Peyer's patch (tissue), 4 donors: ENCODE measurements at regions not wholly inside any gene's neighbourhood (a gene's known extent, or its start where the extent isn't known, plus 50 kb on each side); places are given as distances from the start of the nearest gene placed in this dataset.

Experiments used
- DNase-seq, 3 donors: peaks; one replicate each; pipeline ENCODE4 v3.0.0-alpha.2; 2017 to 2019
- H3K27ac ChIP-seq, 4 donors: fragments of 200-600 bp; sonication (generic); one replicate each; pipeline ENCODE4 v1.5.1; 2016 to 2019
- H3K27me3 ChIP-seq, 2 donors: fragments of 200-600 bp; sonication (generic); one replicate each; pipeline ENCODE4 v1.5.1; 2019
- H3K36me3 ChIP-seq, 3 donors: fragments of 200-600 bp; sonication (generic); one replicate each; pipeline ENCODE4 v1.5.1; 2016 to 2019
- H3K4me1 ChIP-seq, 4 donors: fragments of 200-600 bp; sonication (generic); one replicate each; pipeline ENCODE4 v1.5.1; 2016 to 2019
- H3K4me3 ChIP-seq, 4 donors: fragments of 200-600 bp; sonication (generic); 1 replicate in 3 of 4; 2 replicates in 1 of 4; pipeline ENCODE4 v1.5.1; 2016 to 2019; ENCODE audit warnings: mild to moderate bottlenecking in 1 of 4
- H3K9me3 ChIP-seq, 4 donors: fragments of 200-600 bp; sonication (generic); one replicate each; pipeline ENCODE4 v1.5.1; 2016 to 2019; ENCODE audit warnings: mild to moderate bottlenecking in 1 of 4
- POLR2A ChIP-seq, 2 donors: fragments of 450-650 bp; IDR thresholded peaks; one replicate each; pipeline ENCODE4 v1.5.1; 2017; ENCODE audit warnings: antibody characterized with exemption in 2 of 2, mild to moderate bottlenecking in 2 of 2, moderate library complexity in 2 of 2
- TF ChIP-seq, protein P1 (sequence below), 6 experiments: fragments of 450-650 bp in 4 of 6; fragments of 200-600 bp in 2 of 6; sonication (generic) in 1 of 6; IDR thresholded peaks; one replicate each; pipeline ENCODE4 v1.5.1; 2017 to 2019; ENCODE audit warnings: antibody characterized with exemption in 6 of 6, mild to moderate bottlenecking in 3 of 6, moderate library complexity in 1 of 6

DNA sequence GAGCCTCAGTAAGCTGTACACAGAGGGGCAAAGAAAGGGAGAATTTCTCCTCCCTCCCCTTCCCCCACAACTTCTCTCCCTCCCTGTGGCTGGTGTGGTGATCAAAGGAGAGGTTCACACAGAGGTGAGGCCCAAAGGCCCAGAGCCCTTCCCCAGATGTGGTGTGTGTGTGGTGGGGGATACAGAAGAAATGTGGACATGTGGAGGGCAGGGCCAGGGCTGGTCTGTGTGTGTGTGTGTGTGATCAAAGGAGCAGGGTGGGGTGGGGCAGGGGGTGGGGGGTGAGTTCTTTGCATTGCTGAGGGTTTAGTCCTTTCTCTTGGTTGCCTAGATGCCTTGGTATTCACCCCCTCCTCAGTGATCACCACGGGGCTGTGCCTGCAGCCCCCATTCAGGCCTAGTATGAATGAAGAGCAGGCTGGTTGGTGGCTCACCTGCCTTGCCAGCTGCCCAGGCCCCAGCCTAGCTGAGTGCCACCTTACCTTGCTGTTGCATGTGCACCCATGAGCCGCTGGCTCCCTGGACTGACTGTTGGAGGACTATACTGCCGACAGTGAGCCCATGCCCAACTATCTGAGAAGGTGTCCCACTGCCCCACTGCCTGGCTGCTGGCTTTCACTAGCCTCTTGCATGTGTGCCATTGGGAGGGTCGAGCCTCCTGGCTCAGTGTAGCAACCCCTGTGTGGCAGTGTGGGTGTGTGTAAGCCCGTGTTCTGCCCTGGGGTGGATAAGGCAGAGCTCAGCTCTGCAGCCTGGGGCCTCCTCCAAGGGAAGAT lies 101.9 kb downstream of the EFNB1 start:
- DNase-seq = no peak
- H3K27ac ChIP-seq = no peak overlapping the region

DNA sequence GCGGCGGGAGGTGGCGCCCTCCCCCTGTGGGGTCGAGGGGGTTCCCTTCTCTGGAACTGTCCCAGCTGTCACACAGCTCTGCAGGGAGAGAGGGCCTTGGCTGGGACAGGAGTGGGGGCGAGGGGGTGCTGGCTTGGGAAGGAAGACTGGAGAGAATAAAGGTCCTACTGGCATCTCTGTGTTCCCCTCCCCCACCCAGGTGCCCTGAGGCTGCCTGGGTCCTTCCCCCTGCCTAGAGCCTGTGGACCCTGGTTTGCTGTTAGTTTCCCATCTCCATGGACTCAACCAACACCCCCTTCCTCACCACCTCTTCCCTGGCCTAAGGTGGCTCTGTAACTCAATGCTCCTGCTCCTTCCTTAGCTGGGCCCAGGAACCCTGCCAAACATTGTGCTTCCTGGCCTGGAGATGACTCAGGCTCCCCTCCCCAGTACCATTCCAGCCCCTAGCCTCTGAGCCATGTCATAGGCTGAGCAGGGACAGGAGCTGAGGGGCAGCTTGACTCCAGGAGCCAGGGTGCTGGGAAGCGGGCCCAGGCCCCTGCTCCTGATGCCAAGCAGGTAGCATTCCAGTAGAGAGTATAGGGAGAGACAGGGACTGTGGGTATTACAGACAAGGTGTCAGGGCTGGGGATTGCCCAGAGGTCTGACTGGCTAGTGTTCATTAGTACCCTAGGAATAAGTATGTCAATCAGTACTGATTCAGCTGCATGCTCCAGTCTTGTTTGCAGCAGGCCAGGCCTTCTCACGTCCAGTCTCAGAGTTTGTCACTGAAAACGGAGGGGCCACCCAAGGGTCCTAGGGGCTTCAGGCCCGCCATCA lies 100.7 kb downstream of the EFNB1 start:
- no peak overlapping the region for H3K27ac ChIP-seq
- H3K4me3 ChIP-seq = no peak overlapping the region
- H3K9me3 ChIP-seq = no peaks in the 10 kb centered on the region
- no peaks in the 10 kb centered on the region for H3K27me3 ChIP-seq
- H3K4me1 ChIP-seq = no peaks in the 10 kb centered on the region
- DNase-seq = no peak
- H3K36me3 ChIP-seq = no peaks in the 10 kb centered on the region
- TF ChIP-seq, protein P1, sequence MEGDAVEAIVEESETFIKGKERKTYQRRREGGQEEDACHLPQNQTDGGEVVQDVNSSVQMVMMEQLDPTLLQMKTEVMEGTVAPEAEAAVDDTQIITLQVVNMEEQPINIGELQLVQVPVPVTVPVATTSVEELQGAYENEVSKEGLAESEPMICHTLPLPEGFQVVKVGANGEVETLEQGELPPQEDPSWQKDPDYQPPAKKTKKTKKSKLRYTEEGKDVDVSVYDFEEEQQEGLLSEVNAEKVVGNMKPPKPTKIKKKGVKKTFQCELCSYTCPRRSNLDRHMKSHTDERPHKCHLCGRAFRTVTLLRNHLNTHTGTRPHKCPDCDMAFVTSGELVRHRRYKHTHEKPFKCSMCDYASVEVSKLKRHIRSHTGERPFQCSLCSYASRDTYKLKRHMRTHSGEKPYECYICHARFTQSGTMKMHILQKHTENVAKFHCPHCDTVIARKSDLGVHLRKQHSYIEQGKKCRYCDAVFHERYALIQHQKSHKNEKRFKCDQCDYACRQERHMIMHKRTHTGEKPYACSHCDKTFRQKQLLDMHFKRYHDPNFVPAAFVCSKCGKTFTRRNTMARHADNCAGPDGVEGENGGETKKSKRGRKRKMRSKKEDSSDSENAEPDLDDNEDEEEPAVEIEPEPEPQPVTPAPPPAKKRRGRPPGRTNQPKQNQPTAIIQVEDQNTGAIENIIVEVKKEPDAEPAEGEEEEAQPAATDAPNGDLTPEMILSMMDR (IDR thresholded peaks at IDR 0.05) = no peak
- no peak for TF ChIP-seq POLR2A (IDR thresholded peaks at IDR 0.05)

More for the DNA sequence above, 101.9 kb downstream of the EFNB1 start:
- Histone ChIP-seq H3K36me3 (no peaks in the 10 kb centered on the region), H3K4me3 (no peak overlapping the region), H3K4me1 (no peaks in the 10 kb centered on the region), H3K9me3 (no peaks in the 10 kb centered on the region), H3K27me3 (no peaks in the 10 kb centered on the region)
- no peak for TF ChIP-seq POLR2A (IDR thresholded peaks at IDR 0.05)
- TF ChIP-seq, protein P1 (IDR thresholded peaks at IDR 0.05) = no peak

DNA sequence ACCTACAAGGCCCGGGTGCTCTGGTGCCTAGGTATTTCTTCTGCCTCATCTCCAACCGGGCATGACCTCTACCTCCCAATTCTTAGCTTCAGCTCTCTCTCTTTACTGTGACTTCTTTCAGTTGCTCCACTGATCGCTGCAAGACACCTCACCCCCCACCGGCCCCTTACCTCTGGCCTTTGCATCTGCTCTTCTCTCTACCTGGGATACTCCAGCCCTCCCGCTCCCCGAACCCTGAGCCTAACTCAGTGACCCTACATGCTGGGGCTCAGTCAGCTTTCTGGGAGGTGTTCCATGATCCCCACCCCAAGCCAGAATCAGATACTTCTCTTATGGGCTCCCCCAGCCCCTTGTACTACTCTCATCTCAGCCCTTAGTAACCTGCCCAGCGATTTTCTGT lies 99.6 kb downstream of the EFNB1 start:
- no peak for DNase-seq
- H3K36me3 ChIP-seq = no peaks in the 10 kb centered on the region
- H3K4me1 ChIP-seq = no peaks in the 10 kb centered on the region
- H3K9me3 ChIP-seq = no peaks in the 10 kb centered on the region
- no peak overlapping the region for H3K4me3 ChIP-seq
- H3K27ac ChIP-seq = no peak overlapping the region
- no peaks in the 10 kb centered on the region for H3K27me3 ChIP-seq
- TF ChIP-seq, protein P1 (IDR thresholded peaks at IDR 0.05) = no peak
- TF ChIP-seq POLR2A (IDR thresholded peaks at IDR 0.05) = no peak

DNA sequence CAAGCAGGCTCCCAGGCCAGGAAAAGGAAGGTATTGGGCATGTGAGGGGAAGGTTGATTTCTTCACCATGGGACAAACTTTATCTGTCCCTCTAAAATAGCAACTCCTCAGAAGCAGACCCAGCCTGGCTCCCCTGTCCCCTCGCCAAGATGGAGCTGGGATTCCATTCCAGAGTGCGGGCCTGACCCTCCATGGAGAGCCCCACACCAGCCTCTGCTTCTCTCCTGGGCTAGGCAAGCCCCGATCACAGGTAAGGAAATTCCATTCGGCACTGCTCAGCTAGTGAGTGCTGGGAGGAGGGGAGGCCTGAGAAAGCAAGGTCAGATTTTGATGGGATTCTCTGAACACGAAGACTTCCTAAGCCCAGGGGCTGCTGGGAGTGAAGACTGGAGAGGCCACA lies 98.4 kb downstream of the EFNB1 start:
- no peak overlapping the region for H3K27ac ChIP-seq
- H3K4me1 ChIP-seq = no peaks in the 10 kb centered on the region
- H3K36me3 ChIP-seq = no peaks in the 10 kb centered on the region
- TF ChIP-seq POLR2A (IDR thresholded peaks at IDR 0.05) = no peak
- TF ChIP-seq, protein P1 (IDR thresholded peaks at IDR 0.05) = no peak
- DNase-seq = no peak
- no peak overlapping the region for H3K4me3 ChIP-seq
- no peaks in the 10 kb centered on the region for H3K9me3 ChIP-seq
- no peaks in the 10 kb centered on the region for H3K27me3 ChIP-seq

DNA sequence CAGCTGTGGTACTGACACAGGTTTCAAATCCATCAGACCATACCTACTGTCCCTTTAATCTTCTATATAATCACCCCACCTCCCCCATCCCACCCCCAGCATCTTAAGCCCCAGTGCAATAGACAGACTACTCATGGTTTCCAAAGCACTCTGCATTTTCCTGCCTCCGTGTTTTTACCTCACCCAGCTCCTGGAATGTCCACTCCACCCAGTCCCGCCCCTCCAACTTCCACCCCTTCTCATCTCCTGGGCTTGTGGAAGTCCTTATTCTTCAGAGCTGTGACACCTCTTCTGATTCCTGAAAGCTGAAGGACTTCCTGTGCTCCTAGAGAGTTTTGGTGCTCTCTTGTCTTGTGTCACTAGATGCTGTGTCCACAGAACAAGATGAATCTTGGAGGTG lies 94.3 kb downstream of the EFNB1 start:
- Histone ChIP-seq H3K4me3 (no peak overlapping the region), H3K27ac (no peak overlapping the region), H3K9me3 (no peaks in the 10 kb centered on the region), H3K4me1 (no peaks in the 10 kb centered on the region), H3K27me3 (no peaks in the 10 kb centered on the region), H3K36me3 (no peaks in the 10 kb centered on the region)
- TF ChIP-seq POLR2A (IDR thresholded peaks at IDR 0.05) = no peak
- TF ChIP-seq, protein P1 (IDR thresholded peaks at IDR 0.05) = no peak
- DNase-seq = no peak
